ENCODE measurements at regions not wholly inside any gene's neighbourhood (a gene's known extent, or its start where the extent isn't known, plus 50 kb on each side); places are given as distances from the start of the nearest gene placed in this dataset.

DNA sequence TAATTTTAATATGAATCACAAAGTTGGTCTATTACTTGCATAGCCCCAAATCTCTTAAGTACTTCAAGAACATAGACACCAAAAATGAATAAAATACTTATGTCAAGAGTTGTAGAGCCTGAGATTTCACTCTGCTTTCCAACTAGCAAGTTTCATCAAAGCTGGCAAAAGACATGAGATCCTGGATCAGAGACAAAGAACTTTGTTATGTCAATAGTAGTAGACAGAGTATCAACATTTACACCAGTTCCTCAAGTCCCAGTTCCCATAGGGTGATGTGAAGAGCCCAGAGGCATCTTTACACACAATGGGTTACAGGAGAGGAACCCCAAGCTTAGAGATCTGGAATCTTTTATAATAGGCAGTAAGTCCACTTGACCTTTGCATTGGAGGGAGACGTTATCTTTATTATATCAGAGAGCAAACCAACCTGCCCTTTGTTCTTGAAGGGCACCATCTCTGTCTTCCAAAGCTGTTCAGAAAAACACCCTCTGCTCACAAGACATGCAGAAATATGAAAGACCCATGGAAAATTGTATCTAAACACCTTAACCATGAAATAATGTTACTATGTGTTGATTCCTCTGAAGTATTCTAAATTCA lies 174.4 kb upstream of the GALNT2 start:
- no peak for DNase-seq (ENCODE audit: low read depth)
- TF ChIP-seq, protein P1, sequence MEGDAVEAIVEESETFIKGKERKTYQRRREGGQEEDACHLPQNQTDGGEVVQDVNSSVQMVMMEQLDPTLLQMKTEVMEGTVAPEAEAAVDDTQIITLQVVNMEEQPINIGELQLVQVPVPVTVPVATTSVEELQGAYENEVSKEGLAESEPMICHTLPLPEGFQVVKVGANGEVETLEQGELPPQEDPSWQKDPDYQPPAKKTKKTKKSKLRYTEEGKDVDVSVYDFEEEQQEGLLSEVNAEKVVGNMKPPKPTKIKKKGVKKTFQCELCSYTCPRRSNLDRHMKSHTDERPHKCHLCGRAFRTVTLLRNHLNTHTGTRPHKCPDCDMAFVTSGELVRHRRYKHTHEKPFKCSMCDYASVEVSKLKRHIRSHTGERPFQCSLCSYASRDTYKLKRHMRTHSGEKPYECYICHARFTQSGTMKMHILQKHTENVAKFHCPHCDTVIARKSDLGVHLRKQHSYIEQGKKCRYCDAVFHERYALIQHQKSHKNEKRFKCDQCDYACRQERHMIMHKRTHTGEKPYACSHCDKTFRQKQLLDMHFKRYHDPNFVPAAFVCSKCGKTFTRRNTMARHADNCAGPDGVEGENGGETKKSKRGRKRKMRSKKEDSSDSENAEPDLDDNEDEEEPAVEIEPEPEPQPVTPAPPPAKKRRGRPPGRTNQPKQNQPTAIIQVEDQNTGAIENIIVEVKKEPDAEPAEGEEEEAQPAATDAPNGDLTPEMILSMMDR (conservative IDR thresholded peaks at IDR 0.05; ENCODE audit: low read depth, low read length): no peak
- H3K4me3 ChIP-seq (ENCODE audit: low read depth, low read length): no peak overlapping the region

DNA sequence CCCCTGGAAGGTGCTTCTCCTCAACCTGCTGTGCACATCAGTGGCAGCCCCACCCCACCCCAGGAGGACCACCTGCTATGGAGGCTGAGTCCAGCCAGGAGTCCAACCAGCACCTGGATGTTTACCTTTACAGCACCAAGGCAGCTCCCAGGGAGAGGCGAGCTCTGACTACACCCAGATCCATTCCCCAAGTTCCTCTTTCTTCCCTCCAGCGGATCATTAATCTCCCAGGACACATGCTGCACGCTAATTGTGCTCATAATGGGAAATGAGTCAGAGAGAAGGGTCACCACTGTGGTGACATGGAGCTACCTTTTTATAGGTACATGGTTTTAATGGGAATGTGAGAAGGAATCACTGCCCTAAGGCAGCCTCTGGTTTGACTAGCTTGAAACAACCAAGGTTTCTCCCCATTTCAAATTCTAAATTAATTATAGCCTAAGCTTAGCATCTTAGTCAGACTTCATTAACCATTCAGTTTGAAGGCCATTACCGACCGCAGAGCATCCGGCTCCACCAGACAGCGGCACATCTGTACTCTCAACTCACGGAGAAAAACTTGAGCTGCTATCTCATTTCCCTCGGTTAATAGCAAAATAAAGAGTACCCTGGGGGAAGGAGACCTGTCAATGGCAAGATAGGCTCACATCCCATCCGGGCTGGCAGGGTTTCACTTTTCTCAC lies 173.1 kb upstream of the GALNT2 start:
- TF ChIP-seq, protein P1 (conservative IDR thresholded peaks at IDR 0.05; ENCODE audit: low read depth, low read length): no peak
- no peak for DNase-seq (ENCODE audit: low read depth)
- H3K4me3 ChIP-seq (ENCODE audit: low read depth, low read length): no peak overlapping the region

DNA sequence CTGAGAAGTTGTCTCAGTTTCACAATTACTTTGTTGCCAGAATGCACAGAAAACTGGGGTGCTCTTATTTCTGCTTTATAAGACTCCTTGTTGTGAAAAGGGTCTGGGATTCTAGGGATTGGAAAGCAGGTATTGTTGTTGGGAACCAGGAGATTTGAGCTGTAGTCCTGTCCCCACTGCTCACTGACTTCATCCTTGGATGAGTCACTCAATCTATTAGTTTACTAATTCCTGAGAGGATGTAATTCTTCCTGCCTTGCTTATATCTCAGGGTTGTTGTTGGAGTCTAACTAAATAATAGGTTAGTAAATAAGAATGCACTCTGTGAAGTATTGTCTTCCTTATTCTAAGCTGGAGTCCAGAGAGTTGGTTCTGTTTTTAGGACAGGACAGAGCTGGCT lies 172.5 kb upstream of the GALNT2 start:
- H3K4me3 ChIP-seq (ENCODE audit: low read depth, low read length): no peak overlapping the region
- TF ChIP-seq, protein P1 (conservative IDR thresholded peaks at IDR 0.05; ENCODE audit: low read depth, low read length): no peak
- DNase-seq (ENCODE audit: low read depth): no peak

DNA sequence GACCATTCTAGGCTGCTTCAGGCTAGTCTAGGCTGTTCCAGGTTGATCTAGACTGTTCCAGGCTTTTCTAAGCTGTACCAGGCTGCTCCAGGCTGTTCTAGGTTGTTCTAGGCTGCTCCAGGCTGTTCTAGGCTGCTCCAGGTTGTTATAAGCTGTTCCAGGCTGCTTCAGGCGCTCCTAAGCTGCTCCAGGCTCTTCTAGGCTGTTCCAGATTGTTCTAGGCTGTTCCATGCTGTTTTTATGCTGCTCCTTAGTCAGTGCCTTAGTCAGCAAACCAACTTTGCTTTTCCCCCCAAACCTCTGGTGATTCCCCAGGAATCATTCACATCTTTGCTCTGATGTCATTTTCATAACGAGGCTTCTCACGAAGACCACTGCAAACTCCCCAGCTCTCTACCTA lies 171.4 kb upstream of the GALNT2 start:
- no peak overlapping the region for H3K4me3 ChIP-seq (ENCODE audit: low read depth, low read length)
- TF ChIP-seq, protein P1 (conservative IDR thresholded peaks at IDR 0.05; ENCODE audit: low read depth, low read length): no peak
- no peak for DNase-seq (ENCODE audit: low read depth)

DNA sequence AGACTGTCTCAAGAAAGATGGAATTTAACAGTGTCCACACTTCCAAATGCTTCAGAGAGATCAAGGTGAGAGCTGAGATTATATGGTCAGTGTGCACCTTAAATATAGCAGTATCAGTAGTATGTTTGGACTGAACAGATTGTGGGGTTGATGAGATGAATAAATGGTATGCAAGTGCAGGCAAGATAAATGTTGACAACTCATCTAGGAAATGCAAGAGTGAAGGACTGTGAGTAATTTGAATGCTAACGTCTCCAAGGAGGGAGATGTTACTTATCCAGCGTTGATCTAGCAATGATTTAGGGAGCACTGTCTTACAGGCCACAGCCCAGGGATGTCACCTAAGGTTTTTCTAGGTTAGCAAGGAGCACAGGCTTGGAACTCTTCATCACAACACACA lies 170.7 kb upstream of the GALNT2 start:
- H3K4me3 ChIP-seq (ENCODE audit: low read depth, low read length): no peak overlapping the region
- DNase-seq (ENCODE audit: low read depth): no peak
- TF ChIP-seq, protein P1 (conservative IDR thresholded peaks at IDR 0.05; ENCODE audit: low read depth, low read length): no peak

DNA sequence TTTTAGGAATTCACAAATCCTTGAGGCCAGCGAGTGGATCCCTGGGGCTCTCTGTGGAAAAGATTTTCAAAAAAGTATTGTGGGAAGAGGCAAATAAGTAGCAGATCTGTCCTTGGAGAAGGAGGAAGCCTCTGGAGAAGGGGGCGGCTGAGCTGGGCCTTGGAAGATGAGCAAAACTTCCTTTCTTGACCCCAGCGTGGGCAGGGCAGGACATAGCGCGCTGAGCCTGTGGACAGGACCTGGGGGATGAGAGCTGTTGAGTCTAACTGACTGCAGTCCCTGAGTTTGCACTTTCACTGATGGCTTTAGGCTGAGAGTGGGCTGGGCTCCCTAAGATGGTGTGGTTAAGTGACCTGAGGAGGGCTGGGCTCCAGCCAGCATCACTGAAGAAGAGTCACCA lies 170.2 kb upstream of the GALNT2 start:
- TF ChIP-seq, protein P1 (conservative IDR thresholded peaks at IDR 0.05; ENCODE audit: low read depth, low read length): no peak
- DNase-seq (ENCODE audit: low read depth): no peak
- H3K4me3 ChIP-seq (ENCODE audit: low read depth, low read length): no peak overlapping the region

DNA sequence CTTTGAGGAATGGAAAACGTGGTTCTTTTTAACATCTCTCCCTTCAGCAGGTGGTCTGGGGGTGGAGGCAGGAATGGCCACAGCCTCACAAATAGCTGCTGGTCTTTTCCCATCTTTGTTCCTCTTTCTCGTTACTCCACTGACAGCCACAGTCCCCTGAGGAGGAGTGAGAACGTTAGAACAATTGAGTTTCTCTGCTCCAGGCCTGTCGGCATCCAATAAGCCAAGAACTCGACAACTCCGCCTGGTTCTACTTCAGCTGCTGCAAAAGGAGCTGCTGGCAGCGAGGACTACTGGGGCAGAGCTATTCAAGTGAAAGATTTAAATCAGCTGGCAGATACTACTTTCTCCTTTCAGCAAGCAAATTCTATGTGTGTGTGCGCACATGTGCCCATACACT lies 169.5 kb upstream of the GALNT2 start:
- TF ChIP-seq, protein P1 (conservative IDR thresholded peaks at IDR 0.05; ENCODE audit: low read depth, low read length): no peak
- no peak overlapping the region for H3K4me3 ChIP-seq (ENCODE audit: low read depth, low read length)

More for the DNA sequence above, 169.5 kb upstream of the GALNT2 start:
- no peak for DNase-seq (ENCODE audit: low read depth)
